Nephron progenitor cell (in vitro differentiated cells): ENCODE measurements at regions not wholly inside any gene's neighbourhood (a gene's known extent, or its start where the extent isn't known, plus 50 kb on each side); places are given as distances from the start of the nearest gene placed in this dataset.

Source experiments
- DNase-seq: peaks from one replicate; pipeline ENCODE4 v3.0.0; 2021
- H3K27ac Mint-ChIP-seq: 2 replicates; pipeline ENCODE4 v1.8.0; 2021; ENCODE audit warnings: mild to moderate bottlenecking, moderate library complexity, mixed read lengths
- H3K27me3 Mint-ChIP-seq: 2 replicates; pipeline ENCODE4 v1.8.0; 2021; ENCODE audit warnings: mild to moderate bottlenecking, low read depth, mixed read lengths; ENCODE audit not compliant: poor library complexity
- H3K36me3 Mint-ChIP-seq: 2 replicates; pipeline ENCODE4 v1.8.0; 2021; ENCODE audit warnings: low read depth, mixed read lengths
- H3K4me1 Mint-ChIP-seq: 2 replicates; pipeline ENCODE4 v1.8.0; 2021; ENCODE audit warnings: mixed read lengths
- H3K4me3 Mint-ChIP-seq: 2 replicates; pipeline ENCODE4 v1.8.0; 2021; ENCODE audit warnings: mild to moderate bottlenecking, moderate library complexity, mixed read lengths
- H3K9me3 Mint-ChIP-seq: 2 replicates; pipeline ENCODE4 v1.8.0; 2021; ENCODE audit warnings: mild to moderate bottlenecking, moderate library complexity, mixed read lengths
- TF ChIP-seq, protein P1 (sequence below): fragments of 200-600 bp; sonication (generic); IDR thresholded peaks from 2 replicates; pipeline ENCODE4 v1.5.0; 2021; ENCODE audit warnings: antibody characterized with exemption

DNA sequence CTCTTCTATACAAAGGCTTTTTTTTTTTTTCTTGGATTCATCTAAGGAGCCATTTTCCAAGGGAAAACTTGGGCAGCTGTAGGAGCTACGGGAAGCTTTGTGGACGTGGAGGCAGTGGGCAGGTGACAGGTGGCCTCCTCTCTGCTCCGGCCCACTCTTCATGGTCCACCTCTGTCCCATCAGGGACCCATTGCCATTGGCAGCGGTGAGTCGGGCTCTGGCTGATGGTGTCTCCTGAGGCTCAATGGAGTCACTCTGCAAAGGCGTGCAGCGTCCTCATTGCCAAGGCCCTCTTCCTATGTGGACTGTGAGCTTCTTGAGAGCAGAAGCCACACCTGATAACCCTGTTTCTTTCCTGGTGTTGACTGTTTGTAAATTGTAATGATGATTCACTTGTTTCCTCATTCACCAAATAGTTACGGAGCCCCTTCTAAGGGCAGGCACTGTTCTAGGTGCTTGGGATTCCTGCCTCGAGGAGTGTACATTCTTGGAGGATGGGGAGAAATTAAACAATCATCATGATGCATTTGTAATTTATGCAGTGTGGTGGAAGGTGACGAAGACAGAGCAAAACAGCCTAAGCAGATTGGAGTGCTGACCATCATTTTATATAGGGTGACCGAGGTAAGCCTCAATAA, 240.3 kb upstream of the HS6ST1 start:
- Mint-ChIP-seq H3K4me3 (no peak overlapping the region), H3K27me3 (peaks cover 24% of the 10 kb centered on the region), H3K9me3 (no peaks in the 10 kb centered on the region), H3K27ac (no peak overlapping the region), H3K4me1 (peaks cover 15% of the 10 kb centered on the region), H3K36me3 (no peaks in the 10 kb centered on the region)
- TF ChIP-seq, protein P1, sequence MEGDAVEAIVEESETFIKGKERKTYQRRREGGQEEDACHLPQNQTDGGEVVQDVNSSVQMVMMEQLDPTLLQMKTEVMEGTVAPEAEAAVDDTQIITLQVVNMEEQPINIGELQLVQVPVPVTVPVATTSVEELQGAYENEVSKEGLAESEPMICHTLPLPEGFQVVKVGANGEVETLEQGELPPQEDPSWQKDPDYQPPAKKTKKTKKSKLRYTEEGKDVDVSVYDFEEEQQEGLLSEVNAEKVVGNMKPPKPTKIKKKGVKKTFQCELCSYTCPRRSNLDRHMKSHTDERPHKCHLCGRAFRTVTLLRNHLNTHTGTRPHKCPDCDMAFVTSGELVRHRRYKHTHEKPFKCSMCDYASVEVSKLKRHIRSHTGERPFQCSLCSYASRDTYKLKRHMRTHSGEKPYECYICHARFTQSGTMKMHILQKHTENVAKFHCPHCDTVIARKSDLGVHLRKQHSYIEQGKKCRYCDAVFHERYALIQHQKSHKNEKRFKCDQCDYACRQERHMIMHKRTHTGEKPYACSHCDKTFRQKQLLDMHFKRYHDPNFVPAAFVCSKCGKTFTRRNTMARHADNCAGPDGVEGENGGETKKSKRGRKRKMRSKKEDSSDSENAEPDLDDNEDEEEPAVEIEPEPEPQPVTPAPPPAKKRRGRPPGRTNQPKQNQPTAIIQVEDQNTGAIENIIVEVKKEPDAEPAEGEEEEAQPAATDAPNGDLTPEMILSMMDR: no peak
- DNase-seq: no peak

GRCh38 chr2:128559533-128560515, 241.2 kb upstream of the HS6ST1 start:
- H3K36me3 Mint-ChIP-seq: no peaks in the 10 kb centered on the region
- TF ChIP-seq, protein P1: no peak
- peaks cover 15% of the 10 kb centered on the region for H3K4me1 Mint-ChIP-seq
- peaks cover 24% of the 10 kb centered on the region for H3K27me3 Mint-ChIP-seq
- DNase-seq: no peak
- no peak overlapping the region for H3K27ac Mint-ChIP-seq
- no peak overlapping the region for H3K4me3 Mint-ChIP-seq
- H3K9me3 Mint-ChIP-seq: no peaks in the 10 kb centered on the region

DNA sequence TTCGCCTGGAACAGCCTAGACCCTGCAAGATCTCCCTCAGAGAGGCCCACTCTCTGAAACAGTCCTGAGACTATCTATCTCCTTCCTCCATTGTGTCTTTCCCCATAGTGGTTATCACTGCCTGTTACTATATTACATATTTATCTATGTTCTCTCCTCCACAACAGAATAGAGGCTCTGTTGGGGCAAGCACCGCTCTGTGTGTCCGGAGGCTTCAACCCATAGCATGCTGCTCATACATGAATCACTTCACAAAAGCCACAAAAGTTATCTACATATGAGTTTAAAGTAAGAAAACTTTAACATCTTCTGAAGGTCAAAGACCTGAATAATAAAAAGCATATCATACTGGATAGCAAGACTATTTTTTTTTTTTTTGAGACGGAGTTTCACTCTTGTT, 242.1 kb upstream of the HS6ST1 start:
- TF ChIP-seq, protein P1: no peak
- no peaks in the 10 kb centered on the region for H3K36me3 Mint-ChIP-seq
- H3K4me1 Mint-ChIP-seq: peaks cover 11% of the 10 kb centered on the region
- H3K27me3 Mint-ChIP-seq: peaks cover 20% of the 10 kb centered on the region
- H3K9me3 Mint-ChIP-seq: no peaks in the 10 kb centered on the region
- no peak for DNase-seq
- no peak overlapping the region for H3K4me3 Mint-ChIP-seq
- no peak overlapping the region for H3K27ac Mint-ChIP-seq

GRCh38 chr2:128562471-128563347, 244.0 kb upstream of the HS6ST1 start:
- H3K36me3 Mint-ChIP-seq: no peaks in the 10 kb centered on the region
- H3K27ac Mint-ChIP-seq: no peak overlapping the region
- no peaks in the 10 kb centered on the region for H3K9me3 Mint-ChIP-seq
- TF ChIP-seq, protein P1: no peak
- H3K4me1 Mint-ChIP-seq: peaks cover 5% of the 10 kb centered on the region
- H3K4me3 Mint-ChIP-seq: no peak overlapping the region
- peaks cover 13% of the 10 kb centered on the region for H3K27me3 Mint-ChIP-seq
- no peak for DNase-seq

GRCh38 chr2:128563348-128563687, 244.7 kb upstream of the HS6ST1 start:
- H3K4me1 Mint-ChIP-seq: peaks cover 2% of the 10 kb centered on the region
- H3K36me3 Mint-ChIP-seq: no peaks in the 10 kb centered on the region
- DNase-seq: no peak
- no peaks in the 10 kb centered on the region for H3K9me3 Mint-ChIP-seq
- no peak overlapping the region for H3K27ac Mint-ChIP-seq
- H3K27me3 Mint-ChIP-seq: peaks cover 13% of the 10 kb centered on the region
- H3K4me3 Mint-ChIP-seq: no peak overlapping the region
- TF ChIP-seq, protein P1: no peak
